ENCODE measurements at regions not wholly inside any gene's neighbourhood (a gene's known extent, or its start where the extent isn't known, plus 50 kb on each side); places are given as distances from the start of the nearest gene placed in this dataset.
A peak's percentile ranks its signal among the peaks of the same experiment; 100 is the strongest.

DNA sequence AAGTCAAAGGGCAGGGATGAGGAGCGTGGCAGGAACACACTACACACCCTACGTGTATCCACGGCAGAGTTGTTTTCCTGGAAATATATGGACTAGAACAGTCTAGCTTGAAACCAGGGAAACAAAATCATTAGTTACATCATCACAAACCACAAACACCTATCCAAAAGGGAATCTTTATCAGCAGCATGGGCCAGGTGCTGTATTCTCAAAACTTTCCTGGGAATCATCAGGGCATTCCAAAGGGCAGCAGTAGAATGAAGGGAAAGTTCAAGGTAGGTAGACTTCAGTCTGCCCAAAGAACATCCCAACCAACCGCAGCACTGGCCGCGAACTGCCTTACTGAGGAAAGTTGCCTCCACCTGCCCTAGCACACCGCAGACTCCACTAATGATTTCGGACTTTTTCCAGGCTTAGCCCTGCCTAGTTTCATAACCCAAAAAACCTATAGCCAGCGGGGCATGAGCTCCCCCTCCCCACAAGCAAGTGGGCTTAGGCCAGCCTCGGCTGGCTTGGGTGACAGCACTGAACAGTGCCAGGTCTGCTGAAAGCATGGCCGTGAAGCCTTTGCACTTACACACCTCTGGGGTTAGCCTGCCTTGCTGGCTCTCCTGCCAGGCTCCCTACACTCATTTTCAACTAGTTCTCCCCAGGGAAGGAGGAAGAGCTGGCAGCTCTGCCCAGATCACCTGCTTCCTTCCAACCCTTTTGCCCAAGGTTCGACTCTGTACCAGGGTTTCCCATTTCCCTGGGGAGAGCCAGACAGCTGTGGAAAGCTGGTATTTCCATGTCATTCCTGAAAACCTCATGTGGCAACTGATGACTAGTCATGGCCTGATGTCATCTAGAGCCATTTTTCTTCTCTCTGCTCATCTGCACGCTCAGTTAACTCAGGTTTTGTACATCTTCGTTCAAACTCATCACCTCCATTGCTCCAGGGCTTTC, 77.3 kb upstream of the UBAC2 start:
- no peak overlapping the region for H3K27ac ChIP-seq
- no peaks in the 10 kb centered on the region for H3K27me3 ChIP-seq
- TF ChIP-seq, protein P1, sequence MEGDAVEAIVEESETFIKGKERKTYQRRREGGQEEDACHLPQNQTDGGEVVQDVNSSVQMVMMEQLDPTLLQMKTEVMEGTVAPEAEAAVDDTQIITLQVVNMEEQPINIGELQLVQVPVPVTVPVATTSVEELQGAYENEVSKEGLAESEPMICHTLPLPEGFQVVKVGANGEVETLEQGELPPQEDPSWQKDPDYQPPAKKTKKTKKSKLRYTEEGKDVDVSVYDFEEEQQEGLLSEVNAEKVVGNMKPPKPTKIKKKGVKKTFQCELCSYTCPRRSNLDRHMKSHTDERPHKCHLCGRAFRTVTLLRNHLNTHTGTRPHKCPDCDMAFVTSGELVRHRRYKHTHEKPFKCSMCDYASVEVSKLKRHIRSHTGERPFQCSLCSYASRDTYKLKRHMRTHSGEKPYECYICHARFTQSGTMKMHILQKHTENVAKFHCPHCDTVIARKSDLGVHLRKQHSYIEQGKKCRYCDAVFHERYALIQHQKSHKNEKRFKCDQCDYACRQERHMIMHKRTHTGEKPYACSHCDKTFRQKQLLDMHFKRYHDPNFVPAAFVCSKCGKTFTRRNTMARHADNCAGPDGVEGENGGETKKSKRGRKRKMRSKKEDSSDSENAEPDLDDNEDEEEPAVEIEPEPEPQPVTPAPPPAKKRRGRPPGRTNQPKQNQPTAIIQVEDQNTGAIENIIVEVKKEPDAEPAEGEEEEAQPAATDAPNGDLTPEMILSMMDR (IDR thresholded peaks at IDR 0.05) = no peak
- no peak for DNase-seq (ENCODE audit: low spot score)
- no peaks in the 10 kb centered on the region for H3K36me3 ChIP-seq
- H3K4me3 ChIP-seq = no peak overlapping the region
- H3K9me3 ChIP-seq = no peaks in the 10 kb centered on the region
- peaks cover 0 to 11% of the 10 kb centered on the region in 2 donors for H3K4me1 ChIP-seq

DNA sequence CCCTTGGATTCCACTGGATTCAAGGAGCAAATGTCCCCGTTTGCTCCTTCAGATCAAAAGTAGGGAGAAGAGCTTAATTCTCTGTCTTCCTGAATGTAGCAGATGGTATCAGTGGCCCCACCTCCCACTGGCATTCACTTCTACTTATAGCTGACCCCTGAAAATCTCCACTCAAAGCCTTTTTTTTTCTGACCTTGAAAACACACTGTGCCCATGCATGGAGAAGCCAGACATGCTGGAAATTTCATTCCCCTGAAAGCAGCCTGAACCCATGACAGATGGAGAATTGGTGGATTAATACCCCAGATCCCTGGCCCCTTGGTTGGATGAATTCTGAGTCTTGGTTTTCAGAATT, 76.6 kb upstream of the UBAC2 start:
- Histone ChIP-seq H3K27me3 (no peaks in the 10 kb centered on the region), H3K4me3 (no peak overlapping the region), H3K27ac (no peak overlapping the region)

DNA sequence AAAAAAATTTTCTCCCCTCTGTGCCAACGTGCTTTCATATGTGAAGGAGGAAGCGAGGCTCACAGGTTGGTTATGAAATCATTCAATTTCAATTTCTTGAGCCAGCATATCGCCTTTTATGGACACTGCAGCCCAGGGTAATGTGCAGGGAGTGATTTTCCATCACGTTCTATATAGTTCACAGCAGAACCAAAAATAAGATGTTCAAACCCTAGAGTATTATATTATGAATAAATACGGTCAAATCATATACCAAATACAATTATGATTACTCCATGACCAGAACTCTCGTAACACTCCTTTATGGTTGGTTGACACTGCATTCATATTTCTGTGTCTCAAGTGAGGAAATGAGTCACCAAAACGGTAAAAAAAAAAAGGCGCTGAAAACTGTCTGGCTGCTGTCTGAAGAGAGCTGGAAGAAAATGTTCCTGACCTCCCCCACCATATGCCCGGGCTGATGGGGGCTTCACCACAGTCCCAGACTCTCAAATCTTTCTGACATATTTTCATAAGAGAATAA, 75.8 kb upstream of the UBAC2 start:
- DNase-seq (ENCODE audit: low spot score) = no peak
- no peaks in the 10 kb centered on the region for H3K27me3 ChIP-seq
- TF ChIP-seq, protein P1 (IDR thresholded peaks at IDR 0.05) = no peak
- no peaks in the 10 kb centered on the region for H3K9me3 ChIP-seq
- H3K4me1 ChIP-seq = peaks cover 0 to 11% of the 10 kb centered on the region in 2 donors
- H3K27ac ChIP-seq = peak overlapping the region in 1 of 2 donors; percentile 25
- no peak overlapping the region for H3K4me3 ChIP-seq
- H3K36me3 ChIP-seq = no peaks in the 10 kb centered on the region

More for the DNA sequence above, 76.6 kb upstream of the UBAC2 start:
- no peak for DNase-seq (ENCODE audit: low spot score)
- no peaks in the 10 kb centered on the region for H3K9me3 ChIP-seq
- TF ChIP-seq, protein P1 (IDR thresholded peaks at IDR 0.05) = no peak
- peaks cover 0 to 11% of the 10 kb centered on the region in 2 donors for H3K4me1 ChIP-seq
- H3K36me3 ChIP-seq = no peaks in the 10 kb centered on the region

DNA sequence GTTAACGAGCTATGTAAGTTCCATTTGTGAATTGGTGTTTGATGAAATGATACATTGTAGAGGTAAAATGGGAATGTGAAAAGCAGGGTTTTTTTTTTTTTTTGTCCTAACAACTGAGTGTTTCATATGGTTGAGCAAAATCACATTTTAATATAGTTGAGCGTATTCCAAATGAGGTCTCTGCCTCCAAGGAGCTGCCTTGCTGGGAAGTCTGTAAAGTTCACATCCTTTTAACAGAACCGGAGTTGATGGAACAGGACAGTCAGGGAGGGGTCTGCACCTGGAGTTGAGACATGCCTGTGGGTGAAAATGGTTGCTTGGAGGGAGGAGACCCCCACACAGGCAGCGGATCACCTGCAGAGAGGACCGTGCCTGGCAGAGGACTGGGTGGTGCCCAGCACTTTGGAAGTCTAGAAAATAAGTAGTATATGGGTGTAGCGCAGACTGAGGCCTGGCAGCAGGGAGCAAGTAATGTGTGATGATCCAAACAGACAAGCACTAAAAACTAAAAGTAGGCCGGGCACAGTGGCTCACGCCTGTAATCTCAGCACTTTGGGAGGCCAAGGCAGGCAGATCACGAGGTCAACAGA, 75.2 kb upstream of the UBAC2 start:
- no peak overlapping the region for H3K4me3 ChIP-seq
- no peak for DNase-seq (ENCODE audit: low spot score)
- H3K27ac ChIP-seq = peak overlapping the region in 1 of 2 donors; percentile 25
- H3K9me3 ChIP-seq = no peaks in the 10 kb centered on the region
- H3K4me1 ChIP-seq = peaks cover 0 to 11% of the 10 kb centered on the region in 2 donors
- TF ChIP-seq, protein P1 (IDR thresholded peaks at IDR 0.05) = no peak
- H3K27me3 ChIP-seq = no peaks in the 10 kb centered on the region
- H3K36me3 ChIP-seq = no peaks in the 10 kb centered on the region

DNA sequence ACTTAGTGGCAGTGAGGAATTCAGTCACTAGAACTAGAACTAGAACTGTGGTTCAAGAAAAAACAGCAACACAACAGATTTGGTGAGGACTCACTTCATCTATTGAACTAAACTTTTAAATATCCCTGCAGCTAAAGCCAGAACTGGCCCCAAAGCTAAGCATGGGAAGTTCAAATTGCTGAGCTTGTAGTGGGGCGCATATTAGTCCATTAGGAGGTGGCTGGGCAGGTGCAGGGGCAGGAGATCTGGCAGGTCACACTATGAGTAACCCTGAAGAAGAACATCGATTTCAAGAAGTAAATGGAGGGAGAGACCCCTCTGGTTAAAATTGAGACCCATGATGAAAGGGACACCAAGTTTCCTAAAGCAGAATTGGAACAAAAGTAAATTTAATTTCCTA, 73.8 kb upstream of the UBAC2 start:
- no peak overlapping the region for H3K27ac ChIP-seq
- TF ChIP-seq, protein P1 (IDR thresholded peaks at IDR 0.05) = no peak
- no peak for DNase-seq (ENCODE audit: low spot score)
- no peak overlapping the region for H3K4me3 ChIP-seq
- no peaks in the 10 kb centered on the region for H3K9me3 ChIP-seq
- peaks cover 0 to 11% of the 10 kb centered on the region in 2 donors for H3K4me1 ChIP-seq
- H3K36me3 ChIP-seq = no peaks in the 10 kb centered on the region
- H3K27me3 ChIP-seq = no peaks in the 10 kb centered on the region

All from right atrium auricular region (tissue), 2 donors.